Vagina (tissue), 2 donors: ENCODE measurements at regions not wholly inside any gene's neighbourhood (a gene's known extent, or its start where the extent isn't known, plus 50 kb on each side); places are given as distances from the start of the nearest gene placed in this dataset.

Experiments used
- CTCF ChIP-seq, 3 experiments: fragments of 450-650 bp in 2 of 3; fragments of 200-600 bp in 1 of 3; sonication (generic) in 1 of 3; IDR thresholded peaks; one replicate each; pipeline ENCODE4 v1.5.1; 2017 to 2019; ENCODE audit warnings: antibody characterized with exemption in 3 of 3, mild to moderate bottlenecking in 2 of 3, moderate library complexity in 2 of 3
- POLR2A ChIP-seq, 2 donors: fragments of 450-650 bp; IDR thresholded peaks; one replicate each; pipeline ENCODE4 v1.6.1; 2017; ENCODE audit warnings: antibody characterized with exemption in 2 of 2, mild to moderate bottlenecking in 2 of 2, moderate library complexity in 2 of 2
- POLR2AphosphoS5 ChIP-seq, 2 donors: sonication (generic); formaldehyde crosslinking; IDR thresholded peaks; one replicate each; pipeline ENCODE4 v1.9.0; 2017; ENCODE audit warnings: antibody characterized with exemption in 2 of 2, mild to moderate bottlenecking in 2 of 2, low read depth in 1 of 2; ENCODE audit not compliant: insufficient read depth in 1 of 2

GRCh38 chr4:135368831-135369230, 1167.2 kb upstream of the PABPC4L start:
- TF ChIP-seq CTCF (IDR thresholded peaks at IDR 0.05) (no peak), POLR2A (IDR thresholded peaks at IDR 0.05) (no peak), POLR2AphosphoS5 (IDR thresholded peaks at IDR 0.05; ENCODE audit: insufficient read depth in 1 of 2, low read depth in 1 of 2) (no peak)
